IMR-90 (cell line): ENCODE measurements at regions not wholly inside any gene's neighbourhood (a gene's known extent, or its start where the extent isn't known, plus 50 kb on each side); places are given as distances from the start of the nearest gene placed in this dataset.

ENCODE experiments used
- ATAC-seq: fragments of 200-7000 bp; cut with Tn5 transposase; 2 replicates; pipeline ENCODE4 v1.9.1; 2020; ENCODE audit warnings: low read depth, mild to moderate bottlenecking, moderate library complexity
- BruUV-seq: library from RNA; stranded (reverse); fragments of 400-500 nt; replicated peaks from 2 replicates; lab custom pipeline; 2021; lab: Mats Ljungman, UMichigan
- CTCF ChIA-PET: fragments of 300-600 bp; formaldehyde crosslinking; extraction: SDS; loops from one replicate; lab custom pipeline; 2021; ENCODE audit warnings: antibody characterized with exemption; lab: Yijun Ruan, JAX
- POLR2A ChIA-PET: fragments of 300-600 bp; sonication (Branson Sonifier 250); formaldehyde crosslinking; loops from one replicate; lab custom pipeline; 2022; ENCODE audit warnings: antibody characterized with exemption; ENCODE audit not compliant: unreplicated experiment; lab: Charles Lee
- DNase-seq: peaks from one replicate; pipeline ENCODE4 v3.0.0; 2013
- H2AFZ ChIP-seq: replicated peaks from 2 replicates; pipeline ENCODE3; 2013; ENCODE audit warnings: low read length, mild to moderate bottlenecking; ENCODE audit not compliant: poor library complexity
- H2AK5ac ChIP-seq: 2 replicates; pipeline ENCODE4 v1.6.1; 2013; ENCODE audit warnings: low read depth, low read length, inconsistent platforms
- H2AK9ac ChIP-seq: replicated peaks from 2 replicates; pipeline ENCODE3; 2013; ENCODE audit warnings: mild to moderate bottlenecking, low read depth, low read length, moderate library complexity; ENCODE audit not compliant: poor library complexity
- H2BK120ac ChIP-seq: 2 replicates; pipeline ENCODE4 v1.6.1; 2013; ENCODE audit warnings: low read depth, low read length, inconsistent platforms
- H2BK15ac ChIP-seq: 3 replicates; pipeline ENCODE4 v1.6.1; 2013; ENCODE audit warnings: low read depth, low read length, inconsistent platforms
- H2BK20ac ChIP-seq: 2 replicates; pipeline ENCODE4 v1.6.1; 2013; ENCODE audit warnings: low read depth, mild to moderate bottlenecking, inconsistent platforms, low read length, moderate library complexity
- H2BK5ac ChIP-seq: 2 replicates; pipeline ENCODE4 v1.6.1; 2013; ENCODE audit warnings: mild to moderate bottlenecking, low read depth, low read length, inconsistent platforms; ENCODE audit not compliant: poor library complexity, severe bottlenecking
- H3K14ac ChIP-seq: replicated peaks from 2 replicates; pipeline ENCODE4 v1.6.1; 2013; ENCODE audit warnings: low read depth, low read length, inconsistent platforms
- H3K18ac ChIP-seq: 2 replicates; pipeline ENCODE4 v1.6.1; 2013; ENCODE audit warnings: low read depth, low read length, control low read depth
- H3K23ac ChIP-seq: 2 replicates; pipeline ENCODE4 v1.6.1; 2013; ENCODE audit warnings: low read depth, low read length, inconsistent platforms
- H3K27ac ChIP-seq: 2 replicates; pipeline ENCODE4 v1.5.1; 2013; ENCODE audit warnings: mild to moderate bottlenecking, control low read depth, low read length; ENCODE audit not compliant: insufficient read depth
- H3K27me3 ChIP-seq: 2 replicates; pipeline ENCODE4 v1.6.1; 2013; ENCODE audit warnings: low read length; ENCODE audit not compliant: control insufficient read depth, insufficient read depth
- H3K36me3 ChIP-seq: 2 replicates; pipeline ENCODE4 v1.6.1; 2013; ENCODE audit warnings: low read length, mixed read lengths; ENCODE audit not compliant: control insufficient read depth, insufficient read depth
- H3K4ac ChIP-seq: 2 replicates; pipeline ENCODE4 v1.6.1; 2013; ENCODE audit warnings: low read depth, low read length, inconsistent platforms
- H3K4me1 ChIP-seq: 2 replicates; pipeline ENCODE4 v1.6.1; 2013; ENCODE audit warnings: low read length, mixed read lengths; ENCODE audit not compliant: control insufficient read depth, insufficient read depth
- H3K4me2 ChIP-seq: 2 replicates; pipeline ENCODE4 v1.6.1; 2013; ENCODE audit warnings: low read depth, mild to moderate bottlenecking, control low read depth, low read length, moderate library complexity
- H3K4me3 ChIP-seq: 2 replicates; pipeline ENCODE4 v1.5.1; 2013; ENCODE audit warnings: low read depth, mild to moderate bottlenecking, control low read depth, low read length, moderate library complexity; ENCODE audit not compliant: insufficient read depth
- H3K56ac ChIP-seq: 2 replicates; pipeline ENCODE4 v1.6.1; 2013; ENCODE audit warnings: low read length, inconsistent platforms; ENCODE audit not compliant: insufficient read depth; ENCODE audit errors: extremely low read depth
- H3K79me1 ChIP-seq, 2 experiments: 2 replicates each; pipeline ENCODE4 v1.6.1; 2013; ENCODE audit warnings: low read length in 2 of 2, inconsistent platforms in 1 of 2, low read depth in 1 of 2
- H3K9ac ChIP-seq: 2 replicates; pipeline ENCODE4 v1.6.1; 2013; ENCODE audit warnings: low read depth, low read length, control low read depth
- H3K9me1 ChIP-seq: 2 replicates; pipeline ENCODE4 v1.6.1; 2013; ENCODE audit warnings: low read length, inconsistent platforms; ENCODE audit not compliant: insufficient read depth
- H3K9me3 ChIP-seq: 2 replicates; pipeline ENCODE4 v1.6.1; 2013; ENCODE audit warnings: low read length; ENCODE audit not compliant: control insufficient read depth, insufficient read depth
- H4K20me1 ChIP-seq: 2 replicates; pipeline ENCODE4 v1.6.1; 2013; ENCODE audit warnings: low read length, inconsistent platforms; ENCODE audit not compliant: insufficient read depth
- H4K5ac ChIP-seq: 2 replicates; pipeline ENCODE4 v1.6.1; 2013; ENCODE audit warnings: mild to moderate bottlenecking, low read depth, low read length, control low read depth
- H4K8ac ChIP-seq, 2 experiments: 2 replicates each; pipeline ENCODE4 v1.6.1; 2013; ENCODE audit warnings: low read depth in 2 of 2, low read length in 2 of 2, control low read depth in 1 of 2, inconsistent platforms in 1 of 2
- H4K91ac ChIP-seq: 2 replicates; pipeline ENCODE4 v1.6.1; 2013; ENCODE audit warnings: low read depth, low read length, inconsistent platforms; ENCODE audit not compliant: insufficient read depth
- BHLHE40 ChIP-seq: fragments of 150-350 bp; IDR thresholded peaks from 2 replicates; pipeline ENCODE4 v1.6.1; 2016; ENCODE audit warnings: mild to moderate bottlenecking, low read depth, low read length
- CTCF ChIP-seq: conservative IDR thresholded peaks from 2 replicates; pipeline ENCODE4 v1.5.1; 2012; ENCODE audit warnings: mild to moderate bottlenecking, low read depth, low read length, improper control_type of control experiment
- ELK1 ChIP-seq: fragments of 150-350 bp; IDR thresholded peaks from 2 replicates; pipeline ENCODE4 v1.6.1; 2016; ENCODE audit warnings: low read depth, mild to moderate bottlenecking, low read length, moderate library complexity, borderline replicate concordance
- FOS ChIP-seq: fragments of 150-350 bp; IDR thresholded peaks from 2 replicates; pipeline ENCODE4 v1.6.1; 2016; ENCODE audit warnings: low read depth, low read length
- RFX5 ChIP-seq: IDR thresholded peaks from 2 replicates; pipeline ENCODE4 v1.8.0; 2012; ENCODE audit warnings: low read depth, mild to moderate bottlenecking, low read length, moderate library complexity
- USF2 ChIP-seq: fragments of 150-350 bp; IDR thresholded peaks from 2 replicates; pipeline ENCODE4 v1.6.1; 2017; ENCODE audit warnings: mild to moderate bottlenecking, antibody characterized with exemption, low read length, low read depth
- WGBS, 2 experiments: methylation state at CpG; one replicate each; pipeline versions ENCODE4 v1.1.5 to v1.1.7; 2013; ENCODE audit warnings: missing lambda C conversion rate in 2 of 2; ENCODE audit not compliant: insufficient read length in 1 of 2; ENCODE audit errors: extremely low coverage in 2 of 2; 5-methylcytosine and 5-hydroxymethylcytosine counted together
- dilution Hi-C: fragments of 300-500 bp; cut with HindIII; formaldehyde crosslinking; loops from one replicate; pipeline ENCODE4 v1.14.3; 2018; ENCODE audit warnings: low sequenced_read_pairs; ENCODE audit not compliant: unreplicated experiment
- in situ Hi-C: fragments of 300-500 bp; cut with MboI; formaldehyde crosslinking; loops from 3 replicates; pipeline ENCODE4 v1.14.3; 2019; ENCODE audit warnings: low sequenced_read_pairs, inconsistent platforms, mixed read lengths
- intact Hi-C: fragments of 100-400 bp; cut with micrococcal nuclease; formaldehyde crosslinking; loops from 2 replicates; pipeline ENCODE4 v1.10.0; 2022

- TF ChIP-seq USF2 (no peak), ELK1 (no peak), FOS (no peak), BHLHE40 (no peak), RFX5 (no peak), CTCF (no peak)
- CTCF ChIA-PET: interaction anchor here (0.6 kb wide), 1 partner anchor 162 kb away, joined by 4 read pairs; no protein-coding TSS in a partner anchor
Observed at GRCh38 chr19:30722186-30722585, 350.0 kb downstream of the ZNF536 start.

More at GRCh38 chr19:30722186-30722585, 350.0 kb downstream of the ZNF536 start:
- no peak overlapping the region for H4K8ac ChIP-seq
- no peak overlapping the region for H3K27ac ChIP-seq
- H3K36me3 ChIP-seq: no peaks in the 10 kb centered on the region
- no peak overlapping the region for H4K91ac ChIP-seq
- BruUV-seq: no TSS peak
- no peaks in the 10 kb centered on the region for H4K20me1 ChIP-seq
- H3K9me3 ChIP-seq: no peaks in the 10 kb centered on the region
- H3K9ac ChIP-seq: no peak overlapping the region
- in situ Hi-C loops (no loop called here), dilution Hi-C loops (no loop called here), intact Hi-C loops (no loop called here)
- no peaks in the 10 kb centered on the region for H3K4me1 ChIP-seq
- no peak for ATAC-seq
- H2BK20ac ChIP-seq: no peak overlapping the region
- H3K56ac ChIP-seq: no peak overlapping the region
- H4K5ac ChIP-seq: no peak overlapping the region
- H3K79me1 ChIP-seq: no peaks in the 10 kb centered on the region
- POLR2A ChIA-PET: interaction anchor here (0.6 kb wide), 1 partner anchor 618 kb away, joined by 3 read pairs; no protein-coding TSS in a partner anchor
- no peak overlapping the region for H3K4me3 ChIP-seq
- no peak overlapping the region for H3K4ac ChIP-seq
- no peaks in the 10 kb centered on the region; the same call in 1 of the 2 replicates for H3K27me3 ChIP-seq
- DNase-seq: no peak
- no peak overlapping the region for H2BK15ac ChIP-seq
- no peaks in the 10 kb centered on the region for H3K9me1 ChIP-seq
- H2AK5ac ChIP-seq: no peak overlapping the region
- no peak overlapping the region for H3K18ac ChIP-seq
- no peak overlapping the region for H2BK5ac ChIP-seq
- WGBS, 2 experiments: 76% methylated on average over 4 of the region's 8 CpGs; no CpG with 5 or more reads in 1 of the 2 experiments
- H3K4me2 ChIP-seq: no peak overlapping the region
- no peak overlapping the region for H2BK120ac ChIP-seq
- H3K23ac ChIP-seq: no peak overlapping the region
- no peak overlapping the region for H2AFZ ChIP-seq
- no peak overlapping the region for H3K14ac ChIP-seq
- no peak overlapping the region for H2AK9ac ChIP-seq
